Left cardiac atrium (tissue), 4 donors: ENCODE measurements at regions not wholly inside any gene's neighbourhood (a gene's known extent, or its start where the extent isn't known, plus 50 kb on each side); places are given as distances from the start of the nearest gene placed in this dataset.
"Not testable (repeated sequence)": the region's sequence is repeated elsewhere in the genome, so short reads cannot be mapped to it uniquely, and the experiment has no call there.

ENCODE experiments used
- ATAC-seq, 2 donors: fragments of 200-7000 bp; cut with Tn5 transposase; one replicate each; pipeline ENCODE4 v1.9.1; 2020; ENCODE audit warnings: mild to moderate bottlenecking in 2 of 2, moderate library complexity in 2 of 2
- DNase-seq: peaks from one replicate; pipeline ENCODE4 v3.0.0-alpha.2; 2020
- intact Hi-C, 2 donors: fragments of 100-400 bp; cut with DNase I; formaldehyde crosslinking; loops; one replicate each; pipeline versions ENCODE4 v1.14.1 to v1.15.1; 2022 to 2023
- donor health status: DM: no; HTN: yes; CAD: no.
- donor health status: DM: no; HTN: yes; CAD: no; lungs with severe emphysema.
- donor health status: DM: yes; HTN: yes; CAD: no.
- donor health status: Dilated cardiomyopathy.

DNA sequence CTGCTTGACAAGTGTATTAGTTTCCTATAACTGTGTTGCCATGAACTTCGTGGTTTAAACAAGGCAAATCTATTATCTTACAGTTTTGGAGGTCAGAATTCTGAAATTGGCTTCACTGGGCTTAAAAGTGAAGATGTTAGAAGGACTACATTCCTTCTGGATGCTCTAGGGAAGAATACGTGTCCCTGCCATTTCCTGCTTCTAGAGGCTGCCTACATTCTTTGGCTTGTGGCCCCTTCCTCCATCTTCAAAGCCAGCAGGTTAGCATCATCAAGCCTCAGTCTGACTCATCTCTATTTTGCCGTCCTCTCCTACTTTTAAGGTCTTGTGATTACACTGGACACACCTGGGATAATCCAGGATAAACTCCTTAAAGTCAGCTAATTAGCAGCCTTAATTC lies 327.7 kb downstream of the SATB1 start:
- no peak for DNase-seq
- ATAC-seq: no peak
- intact Hi-C loops: no loop called here

DNA sequence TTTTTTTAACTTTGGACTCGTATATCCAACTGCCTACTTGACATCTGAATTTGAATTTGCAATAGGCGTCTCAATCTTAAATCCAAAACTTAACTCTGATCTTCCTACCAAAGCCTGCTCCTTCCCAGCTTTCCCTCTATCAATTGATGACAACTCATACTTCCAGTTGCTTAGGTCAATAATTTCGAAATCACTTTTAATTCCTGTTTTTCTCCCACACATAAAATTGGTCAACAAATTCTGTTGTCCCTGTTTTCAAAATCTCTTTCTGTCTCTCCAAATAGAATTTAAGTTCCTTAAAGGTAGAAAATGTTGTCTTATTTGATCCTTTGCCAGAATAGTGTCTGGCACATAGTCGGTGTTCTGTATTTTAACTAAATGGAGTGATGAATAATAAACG lies 332.4 kb downstream of the SATB1 start:
- no peak for ATAC-seq
- intact Hi-C loops: no loop called here

DNA sequence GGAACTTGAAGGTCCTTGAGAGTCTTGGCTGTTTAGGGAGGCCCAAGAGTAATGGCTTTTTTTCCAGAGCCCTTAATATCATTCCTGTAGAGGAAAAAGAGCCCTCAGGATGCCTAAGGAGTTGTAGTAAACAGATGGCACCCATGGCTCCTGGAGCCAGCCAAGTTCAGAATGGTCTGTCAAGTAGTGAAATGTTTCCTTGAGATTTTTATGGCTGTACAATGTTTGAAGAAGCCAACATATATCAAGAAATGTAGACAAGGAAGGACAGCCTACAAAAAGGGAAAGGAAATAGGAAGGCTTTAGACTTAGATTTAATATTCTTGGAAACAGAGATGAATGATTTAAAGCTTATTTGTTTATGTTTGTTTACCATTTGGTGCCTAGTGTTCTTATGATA lies 334.8 kb downstream of the SATB1 start:
- ATAC-seq (no peak), DNase-seq (no peak)
- intact Hi-C loops: no loop called here

More for the DNA sequence above, 332.4 kb downstream of the SATB1 start:
- DNase-seq: no peak

DNA sequence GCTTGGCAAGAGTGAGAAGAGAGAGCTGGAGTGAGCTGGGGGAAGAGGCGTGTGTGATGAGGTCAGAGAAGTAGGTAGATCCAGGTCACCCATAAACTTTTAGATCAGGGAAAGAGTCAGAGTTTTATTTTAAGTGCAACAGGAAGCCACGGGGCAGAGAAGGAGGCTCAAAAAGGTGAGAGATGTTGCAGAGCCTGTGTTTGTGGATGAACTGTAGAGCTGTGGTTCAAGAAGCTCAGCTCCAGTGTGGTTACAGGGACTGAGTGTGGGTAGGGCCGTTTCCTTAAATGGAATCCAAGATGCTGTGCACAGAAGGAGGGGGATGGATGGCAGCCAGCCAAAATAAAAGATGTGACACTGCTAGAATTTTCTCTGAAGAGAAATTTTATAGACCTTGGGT lies 337.2 kb downstream of the SATB1 start:
- no peak for ATAC-seq
- intact Hi-C loops: no loop called here
- no peak for DNase-seq

DNA sequence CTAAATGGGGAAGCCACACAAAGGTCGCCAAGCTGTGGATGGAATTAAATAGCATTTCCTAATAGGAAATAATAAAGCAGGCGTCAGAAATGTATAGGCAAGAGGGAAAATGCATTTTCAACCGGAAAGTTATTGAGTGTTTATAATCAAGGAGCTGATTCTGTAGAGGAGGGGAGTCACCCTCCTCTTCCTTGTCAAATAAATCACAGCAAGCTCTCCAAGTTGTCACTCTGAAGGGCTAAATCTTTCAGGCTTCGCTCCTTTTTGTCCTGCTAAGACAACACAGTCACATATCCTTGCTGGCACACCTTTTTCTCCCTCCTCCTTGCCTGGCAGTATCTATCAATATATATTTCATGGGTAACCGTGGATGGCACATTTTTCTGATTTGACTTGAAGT lies 338.4 kb downstream of the SATB1 start:
- intact Hi-C loops: no loop called here
- DNase-seq: no peak
- no peak for ATAC-seq

DNA sequence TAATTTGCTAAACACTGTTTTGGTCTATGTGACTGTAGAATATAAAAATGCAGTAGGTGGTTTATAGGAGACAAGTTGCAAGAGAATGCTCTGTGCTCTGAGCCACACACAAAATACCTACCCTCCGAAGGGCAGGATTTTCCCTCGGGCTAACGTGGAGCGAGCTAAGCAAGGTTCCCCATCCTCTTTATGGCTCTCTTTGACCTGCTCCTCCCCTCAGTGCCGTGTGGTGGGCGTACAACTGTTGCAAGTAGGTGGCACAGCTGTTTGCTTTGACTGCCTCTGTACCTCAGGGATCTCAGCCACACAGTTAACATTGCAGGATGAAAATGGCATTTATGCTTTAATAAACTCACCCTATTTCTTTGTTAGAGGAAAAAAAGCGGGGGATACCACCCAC lies 339.1 kb downstream of the SATB1 start:
- DNase-seq (no peak), ATAC-seq (no peak)
- intact Hi-C loops: no loop called here

DNA sequence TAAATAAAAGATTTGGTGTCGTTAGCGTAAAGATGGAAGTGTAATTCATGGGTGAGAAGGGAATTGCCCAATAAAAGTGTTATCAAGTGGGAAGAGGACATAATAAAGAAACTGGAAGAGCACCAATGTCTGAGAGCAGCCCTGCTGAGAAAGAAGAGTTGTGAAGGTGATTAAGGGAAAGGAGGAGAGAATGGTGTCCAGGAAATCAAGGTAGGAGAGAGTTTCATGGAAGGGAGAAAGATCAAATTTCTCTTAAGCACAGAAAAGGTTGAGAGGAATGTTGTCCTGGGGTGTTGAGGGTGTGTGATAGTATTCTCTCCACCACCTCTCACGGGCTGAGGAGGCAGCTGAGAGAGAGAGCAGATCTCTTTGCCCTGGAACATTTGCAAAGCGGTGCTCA lies 339.7 kb downstream of the SATB1 start:
- no peak for DNase-seq
- intact Hi-C loops: no loop called here
- ATAC-seq: no peak

DNA sequence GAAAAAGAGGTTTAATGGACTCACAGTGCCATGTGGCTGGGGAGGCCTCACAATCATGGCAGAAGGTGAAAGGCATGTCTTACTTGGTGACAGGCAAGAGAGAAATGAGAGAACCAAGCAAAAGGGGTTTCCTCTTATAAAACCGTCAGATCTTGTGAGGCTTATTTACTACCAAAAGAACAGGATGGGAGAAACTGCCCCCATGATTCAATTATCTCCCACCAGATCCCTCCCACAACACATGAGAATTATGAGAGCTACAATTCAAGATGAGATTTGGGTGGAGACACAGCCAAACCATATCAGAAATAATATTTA lies 340.8 kb upstream of the TBC1D5 start:
- DNase-seq, ATAC-seq, intact Hi-C loops: not testable (repeated sequence)

DNA sequence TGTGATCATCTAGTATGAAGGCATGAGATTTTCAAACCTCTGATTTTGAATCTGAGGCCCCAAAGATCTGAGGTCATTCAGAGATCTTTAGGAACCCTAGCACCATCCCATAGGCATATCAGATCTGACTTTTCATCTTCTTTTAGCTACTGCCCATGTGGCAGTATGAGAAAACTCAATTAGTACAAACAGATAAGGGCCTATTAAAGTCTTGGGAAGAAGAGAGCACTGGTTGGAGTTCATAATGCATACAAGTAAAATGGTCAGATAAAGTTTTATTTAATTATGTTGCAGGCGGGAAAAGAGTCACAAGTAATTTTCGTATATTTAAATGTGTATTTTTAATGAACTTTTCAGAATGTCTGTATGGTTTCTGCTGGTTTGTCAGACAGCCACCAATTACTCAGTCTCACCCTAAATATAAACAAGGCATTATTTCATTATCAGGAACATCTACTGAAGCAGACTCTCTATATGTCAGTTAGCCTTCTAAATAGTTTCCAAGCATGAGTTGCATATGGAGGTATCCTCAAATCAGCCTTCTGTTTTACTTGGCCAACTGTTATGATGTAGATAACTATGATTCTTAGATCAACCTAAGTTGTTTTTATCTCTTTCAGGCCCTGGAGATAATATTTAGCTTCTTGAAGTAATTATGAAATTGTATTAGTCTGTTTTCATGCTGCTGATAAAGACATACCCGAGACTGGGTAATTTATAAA lies 340.3 kb upstream of the TBC1D5 start:
- no peak for DNase-seq
- no peak for ATAC-seq
- intact Hi-C loops: no loop called here

DNA sequence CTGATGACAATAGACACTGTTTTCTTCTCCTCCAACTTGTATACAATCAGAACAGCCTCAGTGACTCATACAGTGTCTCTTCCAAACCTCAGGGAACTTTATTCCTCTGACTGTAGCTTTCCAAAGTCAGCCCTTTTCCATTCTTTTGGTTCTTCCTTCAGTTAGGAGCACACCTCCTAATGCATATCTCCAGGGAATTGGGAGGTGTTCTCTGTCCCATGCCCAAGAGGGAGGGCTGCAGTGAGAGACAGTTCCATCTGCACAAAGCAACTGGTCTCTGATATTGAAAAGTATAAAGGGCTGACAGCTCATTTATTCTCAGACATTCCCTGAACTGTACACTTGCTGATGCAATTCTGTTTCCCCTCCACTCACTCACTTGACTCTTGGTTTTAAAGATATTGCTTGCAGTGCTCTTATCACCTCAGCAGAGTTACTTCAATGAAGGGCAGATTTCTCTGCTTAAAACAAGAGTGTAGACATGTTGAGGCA lies 337.8 kb upstream of the TBC1D5 start:
- DNase-seq (no peak), ATAC-seq (peak in 1 of 2 donors; percentile 36)
- intact Hi-C loops: no loop called here

DNA sequence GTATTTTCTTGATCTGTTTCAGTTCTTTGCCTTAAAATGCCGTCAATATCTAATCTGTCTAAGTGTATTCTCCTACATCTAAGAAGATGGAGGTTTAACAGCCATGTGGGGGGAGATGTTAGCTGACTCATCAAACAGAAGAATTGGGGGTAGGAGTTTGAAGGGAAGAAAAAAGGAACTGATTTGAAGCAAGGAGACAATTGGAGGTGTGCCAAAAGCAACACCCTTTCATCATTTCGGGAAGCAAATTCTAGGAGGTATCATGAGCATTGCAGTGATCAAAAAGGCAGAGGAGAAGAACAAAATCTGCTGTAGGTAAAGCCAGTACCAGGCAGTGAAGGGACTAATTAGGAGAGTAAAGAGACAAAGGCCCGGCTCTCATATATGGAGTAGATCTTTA lies 337.3 kb upstream of the TBC1D5 start:
- intact Hi-C loops: no loop called here
- no peak for ATAC-seq
- no peak for DNase-seq

DNA sequence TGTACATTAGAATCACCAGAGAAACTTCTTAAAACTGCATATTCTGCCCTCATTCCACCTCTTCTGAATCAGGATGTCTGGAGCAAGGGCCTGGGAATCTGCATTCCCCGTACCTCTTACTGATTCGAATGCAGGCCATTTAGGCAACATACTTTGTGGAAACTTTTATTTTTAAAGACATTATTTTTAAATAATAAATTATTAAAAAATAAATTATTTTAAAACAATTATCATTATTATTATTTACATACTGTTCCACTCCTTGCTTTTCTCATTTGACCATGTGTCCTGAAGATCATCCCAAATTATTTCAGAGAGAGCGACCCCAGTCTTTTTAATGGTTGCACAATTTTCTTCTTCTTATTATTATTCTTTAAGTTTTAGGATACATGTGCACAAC lies 336.6 kb upstream of the TBC1D5 start:
- ATAC-seq (no peak), DNase-seq (no peak)
- intact Hi-C loops: no loop called here

DNA sequence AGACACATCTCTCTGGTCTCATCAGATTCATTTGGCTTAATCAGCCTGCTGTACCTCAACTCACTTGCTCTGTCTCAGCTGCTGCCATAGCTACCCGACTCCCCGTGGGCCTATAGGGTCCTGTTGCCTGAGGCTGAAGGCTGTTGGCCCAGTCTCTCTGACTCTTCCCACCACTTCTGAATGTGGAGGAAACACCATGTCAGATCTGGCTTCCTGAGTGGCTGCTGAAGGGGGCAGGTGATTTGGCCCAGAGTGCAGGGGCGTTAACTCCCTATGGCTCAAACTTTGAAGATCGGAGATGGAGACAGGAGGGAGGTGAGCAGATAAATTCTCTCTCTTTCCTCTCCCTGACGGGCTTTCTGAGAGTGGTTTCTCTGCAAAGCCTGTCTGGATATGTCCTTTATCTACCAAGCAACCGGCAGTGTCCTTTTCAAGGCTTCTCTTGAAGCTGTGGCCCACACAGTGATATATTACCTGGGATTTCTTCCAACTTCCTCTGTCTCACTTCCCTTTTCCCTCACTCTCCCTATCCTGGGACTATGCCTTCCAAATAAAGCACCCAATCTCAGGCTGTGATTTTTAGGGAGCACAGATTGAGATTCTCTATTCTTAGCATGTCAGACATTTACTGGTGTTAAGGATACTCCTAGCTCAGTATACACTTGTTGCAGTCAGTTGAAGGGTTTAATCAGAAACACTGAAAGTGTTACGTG lies 334.9 kb upstream of the TBC1D5 start:
- ATAC-seq (no peak), DNase-seq (no peak)
- intact Hi-C loops: no loop called here

DNA sequence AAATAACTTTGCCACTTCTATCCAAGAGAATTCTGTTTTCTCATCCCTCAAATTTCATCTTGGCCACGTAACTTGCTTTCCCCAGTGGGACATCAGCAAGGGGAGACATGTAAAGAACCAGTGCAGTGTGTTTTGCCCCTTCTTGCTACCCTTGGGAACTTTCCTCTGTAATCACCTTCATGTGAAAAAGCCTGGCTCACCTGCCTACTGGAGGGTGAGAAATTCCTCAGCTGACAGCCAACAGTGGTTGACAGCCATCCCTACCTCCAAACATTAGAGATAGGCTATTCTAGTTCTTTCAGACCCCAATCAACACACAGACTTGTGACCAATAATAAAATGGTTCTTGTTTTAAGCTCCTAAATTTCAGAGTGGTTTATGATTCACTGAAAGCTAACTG lies 333.9 kb upstream of the TBC1D5 start:
- ATAC-seq: no peak
- DNase-seq: no peak
- intact Hi-C loops: no loop called here

DNA sequence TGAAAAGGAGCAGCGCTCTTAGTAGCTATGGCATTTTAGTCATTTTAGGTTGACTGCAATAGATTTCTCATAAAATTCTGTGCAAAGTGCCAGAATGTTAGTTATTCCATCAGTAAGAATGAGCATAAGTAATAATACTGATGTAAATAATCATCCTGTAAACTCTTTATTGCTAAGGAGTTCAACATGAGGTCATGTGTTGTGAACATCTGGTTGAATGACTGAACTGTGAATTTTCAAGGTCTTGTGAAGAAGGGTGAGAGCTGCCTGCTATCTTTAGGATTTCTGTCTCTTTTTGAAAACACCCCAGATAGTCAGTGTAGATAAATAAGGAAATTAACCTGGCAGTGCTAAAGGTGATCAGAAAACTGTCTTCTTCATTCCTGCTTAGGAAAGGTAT lies 333.4 kb upstream of the TBC1D5 start:
- intact Hi-C loops: no loop called here

DNA sequence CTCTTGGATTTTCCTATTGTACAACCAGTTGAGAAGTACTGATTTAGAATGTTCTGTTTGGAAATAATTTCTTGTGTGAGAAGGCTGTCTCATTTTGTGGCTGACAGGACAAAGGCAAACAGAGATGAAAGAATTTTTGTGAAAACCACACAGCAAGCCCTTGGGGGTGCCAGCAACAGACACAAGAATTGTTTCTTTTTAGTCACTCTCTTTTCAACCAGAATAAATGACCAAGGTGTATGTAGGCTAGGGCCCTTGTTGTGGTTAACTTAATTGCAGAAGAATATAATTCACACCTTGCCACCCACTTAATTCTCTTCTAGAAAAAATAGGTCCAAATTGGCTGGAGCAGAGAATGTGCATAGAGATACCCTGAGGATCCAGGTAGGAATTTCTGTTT lies 329.4 kb upstream of the TBC1D5 start:
- ATAC-seq (no peak), DNase-seq (no peak)
- intact Hi-C loops: no loop called here

More for the DNA sequence above, 333.4 kb upstream of the TBC1D5 start:
- DNase-seq (no peak), ATAC-seq (no peak)

DNA sequence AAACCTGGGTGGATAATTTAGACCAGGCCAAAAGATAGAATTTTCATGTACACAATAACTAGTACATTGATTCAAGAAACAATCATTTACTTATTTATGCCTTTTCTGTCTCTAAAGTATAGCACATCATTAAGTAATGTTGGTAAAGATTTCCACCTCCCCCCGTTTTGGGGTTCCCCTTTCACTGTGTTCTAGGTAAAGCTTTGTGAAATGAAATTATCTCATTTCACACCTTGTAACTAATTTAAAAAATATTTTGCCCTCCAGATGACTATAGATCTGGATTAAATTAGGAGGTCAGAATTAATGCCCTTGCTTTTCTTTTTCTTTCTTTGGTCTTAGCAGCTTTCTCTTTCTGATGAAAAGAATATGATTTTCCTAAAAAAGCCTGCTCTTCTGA lies 328.5 kb upstream of the TBC1D5 start:
- intact Hi-C loops: no loop called here

DNA sequence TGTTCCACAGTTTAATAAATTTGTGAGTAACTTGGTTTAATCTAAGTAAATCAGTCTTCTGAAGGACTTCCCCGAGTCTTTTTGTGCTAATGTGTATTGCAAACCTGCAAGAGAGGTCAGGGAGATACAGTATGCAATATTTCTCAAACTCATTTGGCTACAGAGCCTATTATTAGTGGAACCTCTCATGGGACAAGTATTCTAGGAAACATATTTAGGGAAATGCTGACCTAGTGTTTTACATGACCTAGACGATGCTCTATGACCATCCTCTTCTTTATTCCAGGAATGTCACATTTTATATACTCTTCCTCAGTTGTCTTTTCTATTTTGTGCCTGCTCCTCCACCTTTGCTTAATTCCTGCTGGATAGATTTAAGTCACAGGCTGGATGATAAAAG lies 327.8 kb upstream of the TBC1D5 start:
- DNase-seq (no peak), ATAC-seq (no peak)
- intact Hi-C loops: no loop called here

More for the DNA sequence above, 328.5 kb upstream of the TBC1D5 start:
- ATAC-seq: no peak
- no peak for DNase-seq

DNA sequence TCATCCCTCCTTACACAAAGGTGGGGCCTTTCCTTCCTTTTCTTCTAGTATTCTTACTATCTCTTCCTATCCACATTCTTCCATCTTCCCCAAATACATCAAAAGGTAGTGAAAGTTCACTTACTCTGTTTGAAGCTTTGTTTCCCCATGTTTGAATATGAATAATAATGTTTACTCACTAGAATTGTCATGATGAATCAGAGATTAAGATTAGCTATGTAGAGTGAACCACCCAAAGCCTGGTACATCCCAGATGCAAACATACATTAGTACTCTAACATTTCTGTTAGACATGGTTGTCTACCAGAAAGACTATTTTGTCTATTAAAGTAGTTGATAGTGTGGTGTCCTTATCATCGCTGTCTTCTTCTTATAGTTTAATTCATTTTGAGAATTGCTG lies 327.1 kb upstream of the TBC1D5 start:
- DNase-seq (no peak), ATAC-seq (no peak)
- intact Hi-C loops: no loop called here

DNA sequence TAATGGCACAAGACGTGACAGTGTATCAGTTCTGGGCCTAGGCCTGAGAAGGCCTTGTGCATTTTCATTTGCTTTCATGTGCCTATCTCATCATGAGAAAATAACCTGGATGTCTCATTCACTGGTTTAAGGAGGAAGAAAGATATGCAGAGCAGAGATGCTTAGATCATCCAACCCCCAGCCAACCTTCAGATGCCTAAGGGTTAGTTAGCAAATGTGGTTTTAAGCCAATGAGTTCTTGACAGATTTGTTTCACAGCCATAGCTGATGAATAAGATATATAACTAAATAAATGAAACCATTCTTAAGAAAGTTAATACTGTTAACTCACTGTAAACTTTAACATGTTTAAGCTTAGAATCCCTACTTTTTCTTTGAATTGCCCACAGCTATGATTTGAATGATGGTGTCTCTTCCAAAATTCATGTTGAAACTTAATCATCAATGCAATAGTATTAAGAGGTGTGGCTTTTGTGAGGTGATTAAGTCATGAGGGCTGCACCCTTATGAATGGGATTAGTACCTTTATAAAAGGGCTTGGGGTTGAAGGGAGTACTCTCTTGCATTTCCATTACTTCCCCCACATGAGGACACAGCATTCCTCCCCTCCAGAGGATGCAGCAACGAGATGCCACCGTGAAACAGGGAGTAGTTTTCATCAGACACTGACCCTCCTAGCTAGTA lies 324.6 kb upstream of the TBC1D5 start:
- intact Hi-C loops: no loop called here
- no peak for ATAC-seq
- no peak for DNase-seq

DNA sequence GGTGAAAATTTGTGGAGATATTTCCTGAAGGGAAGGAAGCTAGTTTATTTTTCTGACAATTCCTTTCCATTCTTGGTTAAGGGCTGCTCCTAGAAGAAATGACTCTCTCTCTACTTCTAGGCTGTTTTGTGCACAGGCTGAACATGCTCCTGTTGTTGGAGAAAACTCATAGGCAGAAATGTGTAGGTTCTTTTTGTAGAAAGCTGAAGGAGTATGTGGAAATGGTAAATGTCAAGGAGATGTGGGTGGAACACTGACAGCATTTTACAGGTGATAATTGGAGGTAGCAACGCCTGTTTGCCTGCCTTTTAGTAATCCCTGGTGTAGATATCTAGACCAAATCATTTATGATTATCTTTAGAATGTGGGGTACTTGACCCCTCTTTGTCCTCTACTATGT lies 322.2 kb upstream of the TBC1D5 start:
- ATAC-seq (no peak), DNase-seq (no peak)
- intact Hi-C loops: no loop called here
